K562 (cell line): ENCODE measurements at regions not wholly inside any gene's neighbourhood (a gene's known extent, or its start where the extent isn't known, plus 50 kb on each side); places are given as distances from the start of the nearest gene placed in this dataset.

Experiments
- CBX3 ChIP-seq, 2 experiments: IDR thresholded peaks; 1 replicate in 1 of 2; 2 replicates in 1 of 2; pipeline ENCODE4 v1.6.1; 2012; ENCODE audit warnings: inconsistent platforms in 2 of 2, low read length in 2 of 2, borderline replicate concordance in 1 of 2, control low read depth in 1 of 2
- CCAR2 ChIP-seq: fragments of 200-400 bp; formaldehyde crosslinking; IDR thresholded peaks from 2 replicates; pipeline ENCODE4 v1.6.1; 2017; ENCODE audit warnings: mild to moderate bottlenecking, low read depth, low read length
- CHCHD3 ChIP-seq: fragments of 250-450 bp; sonication (Bioruptor Pico); IDR thresholded peaks from 2 replicates; pipeline ENCODE4 v2.1.2; 2022; ENCODE audit warnings: mild to moderate bottlenecking
- EGR1 ChIP-seq: fragments of 450-650 bp; conservative IDR thresholded peaks from 2 replicates; pipeline ENCODE4 v1.6.1; 2017; ENCODE audit warnings: mild to moderate bottlenecking
- ELF2 ChIP-seq: fragments of 250-450 bp; sonication (Bioruptor Pico); IDR thresholded peaks from 2 replicates; pipeline ENCODE4 v1.5.0; 2021; ENCODE audit warnings: mild to moderate bottlenecking
- LEF1 ChIP-seq: fragments of 450-650 bp; IDR thresholded peaks from 2 replicates; pipeline ENCODE4 v1.6.1; 2016; ENCODE audit warnings: mild to moderate bottlenecking
- MTA1 ChIP-seq: fragments of 450-650 bp; IDR thresholded peaks from 2 replicates; pipeline ENCODE4 v1.6.1; 2017; ENCODE audit warnings: borderline replicate concordance
- NFATC3 ChIP-seq: fragments of 450-650 bp; IDR thresholded peaks from 2 replicates; pipeline ENCODE4 v1.6.1; 2017; ENCODE audit warnings: mild to moderate bottlenecking
- NFIC ChIP-seq: fragments of 450-650 bp; IDR thresholded peaks from 2 replicates; pipeline ENCODE4 v1.6.1; 2017; ENCODE audit warnings: mild to moderate bottlenecking, inconsistent platforms
- NR2F6 ChIP-seq: fragments of 450-650 bp; formaldehyde crosslinking; IDR thresholded peaks from 2 replicates; pipeline ENCODE4 v1.4.0; 2020; ENCODE audit warnings: mild to moderate bottlenecking
- RAD21 ChIP-seq, 2 experiments: fragments of 250-450 bp in 1 of 2; fragments of 450-650 bp in 1 of 2; sonication (Bioruptor Pico) in 1 of 2; formaldehyde crosslinking in 1 of 2; IDR thresholded peaks in 1 of 2; conservative IDR thresholded peaks in 1 of 2; 2 replicates each; pipeline versions ENCODE4 v1.4.0 to v1.8.0; 2020 to 2022; ENCODE audit warnings: mild to moderate bottlenecking in 2 of 2, moderate library complexity in 1 of 2
- RBM14 ChIP-seq: fragments of 200-400 bp; formaldehyde crosslinking; IDR thresholded peaks from 2 replicates; pipeline ENCODE4 v1.6.1; 2018; ENCODE audit warnings: low read depth, mild to moderate bottlenecking, low read length, moderate library complexity, borderline replicate concordance; ENCODE audit not compliant: insufficient read depth
- SMAD2 ChIP-seq: fragments of 150-350 bp; IDR thresholded peaks from 2 replicates; pipeline ENCODE4 v1.6.1; 2014; ENCODE audit warnings: low read depth, mild to moderate bottlenecking, low read length
- SMC3 ChIP-seq: conservative IDR thresholded peaks from 2 replicates; pipeline ENCODE4 v1.6.1; 2011; ENCODE audit warnings: low read depth, low read length, improper control_type of control experiment; ENCODE audit not compliant: insufficient read depth
- SNRNP70 ChIP-seq: fragments of 200-400 bp; formaldehyde crosslinking; optimal IDR thresholded peaks from 2 replicates; pipeline ENCODE3; 2017; ENCODE audit warnings: low read depth, low read length
- ZNF121 ChIP-seq: sonication (generic); formaldehyde crosslinking; conservative IDR thresholded peaks from 2 replicates; pipeline ENCODE4 v1.8.0; 2022; ENCODE audit warnings: missing genetic modification reagents
- ZNF143 ChIP-seq: sonication (generic); formaldehyde crosslinking; IDR thresholded peaks from 2 replicates; pipeline ENCODE4 v1.9.0; 2022; ENCODE audit warnings: mild to moderate bottlenecking, missing genetic modification reagents
- TF ChIP-seq, protein P1 (sequence below): fragments of 250-450 bp; sonication (Bioruptor Pico); IDR thresholded peaks from 2 replicates; pipeline ENCODE4 v1.5.0; 2020; ENCODE audit warnings: mild to moderate bottlenecking
- TF ChIP-seq, protein P2 (sequence below): fragments of 450-650 bp; formaldehyde crosslinking; IDR thresholded peaks from 2 replicates; pipeline ENCODE4 v1.4.0; 2020; ENCODE audit warnings: mild to moderate bottlenecking, moderate library complexity
- TF ChIP-seq, protein P3 (sequence below): fragments of 450-650 bp; IDR thresholded peaks from 2 replicates; pipeline ENCODE4 v1.6.1; 2018; ENCODE audit not compliant: partially characterized antibody
- TF ChIP-seq, protein P4 (sequence below): fragments of 250-450 bp; sonication (Bioruptor Pico); IDR thresholded peaks from 2 replicates; pipeline ENCODE4 v1.8.0; 2021; ENCODE audit warnings: moderate library complexity, mild to moderate bottlenecking, inconsistent platforms
- TF ChIP-seq, protein P5 (sequence below): fragments of 250-450 bp; sonication (Bioruptor Pico); IDR thresholded peaks from 2 replicates; pipeline ENCODE4 v1.6.1; 2021; ENCODE audit warnings: mild to moderate bottlenecking

DNA sequence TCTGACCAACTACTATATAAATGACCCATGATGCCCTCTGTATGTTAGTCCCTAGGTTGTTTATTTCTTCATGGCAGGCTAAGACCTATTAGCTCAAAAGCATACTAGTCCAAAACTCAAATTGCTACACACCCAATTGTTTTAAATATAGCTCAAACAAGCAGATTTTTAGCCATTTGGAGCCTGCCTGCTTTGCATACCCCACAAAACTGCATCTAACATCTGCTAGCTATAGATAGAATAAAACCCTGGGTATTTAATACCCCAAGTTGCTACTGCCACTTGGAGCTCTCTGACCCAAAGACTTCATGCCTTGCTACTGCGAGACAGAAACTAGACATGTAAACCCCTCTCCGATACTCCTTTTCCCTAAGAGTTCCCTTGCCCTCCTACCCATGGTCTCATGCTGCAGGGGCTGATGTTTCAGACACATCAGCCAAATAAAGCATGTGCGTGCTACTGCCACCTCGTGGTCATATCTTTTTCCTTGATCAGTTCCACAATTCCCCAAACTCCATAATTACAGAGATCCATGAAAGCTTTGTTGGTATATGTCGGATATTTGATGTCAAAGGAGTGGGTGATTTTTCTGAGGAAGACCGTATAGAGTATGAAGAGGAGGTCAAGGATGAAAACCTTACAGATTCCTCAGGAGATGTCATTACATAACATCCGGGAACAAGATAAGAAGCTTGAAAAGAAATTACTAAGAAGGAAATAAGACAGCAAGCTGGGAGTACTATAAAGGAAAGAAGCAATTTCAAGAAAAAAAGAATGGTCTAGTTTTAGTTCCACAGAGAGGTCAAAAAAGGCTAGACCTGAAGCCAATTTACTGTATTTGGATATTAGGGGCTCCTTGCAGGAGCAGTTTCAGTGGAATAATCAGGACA, 386.6 kb downstream of the SH2D4B start (continued):
- TF ChIP-seq, protein P1, sequence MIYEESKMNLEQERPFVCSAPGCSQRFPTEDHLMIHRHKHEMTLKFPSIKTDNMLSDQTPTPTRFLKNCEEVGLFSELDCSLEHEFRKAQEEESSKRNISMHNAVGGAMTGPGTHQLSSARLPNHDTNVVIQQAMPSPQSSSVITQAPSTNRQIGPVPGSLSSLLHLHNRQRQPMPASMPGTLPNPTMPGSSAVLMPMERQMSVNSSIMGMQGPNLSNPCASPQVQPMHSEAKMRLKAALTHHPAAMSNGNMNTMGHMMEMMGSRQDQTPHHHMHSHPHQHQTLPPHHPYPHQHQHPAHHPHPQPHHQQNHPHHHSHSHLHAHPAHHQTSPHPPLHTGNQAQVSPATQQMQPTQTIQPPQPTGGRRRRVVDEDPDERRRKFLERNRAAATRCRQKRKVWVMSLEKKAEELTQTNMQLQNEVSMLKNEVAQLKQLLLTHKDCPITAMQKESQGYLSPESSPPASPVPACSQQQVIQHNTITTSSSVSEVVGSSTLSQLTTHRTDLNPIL (CRISPR knock-in tag) = no peak
- TF ChIP-seq CBX3 (IDR thresholded peaks at IDR 0.05; ENCODE audit: borderline replicate concordance in 1 of 2, low read length in 2 of 2) = no peak
- no peak for TF ChIP-seq SNRNP70
- TF ChIP-seq EGR1 = no peak
- TF ChIP-seq SMC3 = peak; percentile 78
- no peak for TF ChIP-seq CHCHD3
- TF ChIP-seq NR2F6 = no peak
- no peak for TF ChIP-seq ZNF143
- no peak for TF ChIP-seq SMAD2
- no peak for TF ChIP-seq NFIC
- TF ChIP-seq, protein P2, sequence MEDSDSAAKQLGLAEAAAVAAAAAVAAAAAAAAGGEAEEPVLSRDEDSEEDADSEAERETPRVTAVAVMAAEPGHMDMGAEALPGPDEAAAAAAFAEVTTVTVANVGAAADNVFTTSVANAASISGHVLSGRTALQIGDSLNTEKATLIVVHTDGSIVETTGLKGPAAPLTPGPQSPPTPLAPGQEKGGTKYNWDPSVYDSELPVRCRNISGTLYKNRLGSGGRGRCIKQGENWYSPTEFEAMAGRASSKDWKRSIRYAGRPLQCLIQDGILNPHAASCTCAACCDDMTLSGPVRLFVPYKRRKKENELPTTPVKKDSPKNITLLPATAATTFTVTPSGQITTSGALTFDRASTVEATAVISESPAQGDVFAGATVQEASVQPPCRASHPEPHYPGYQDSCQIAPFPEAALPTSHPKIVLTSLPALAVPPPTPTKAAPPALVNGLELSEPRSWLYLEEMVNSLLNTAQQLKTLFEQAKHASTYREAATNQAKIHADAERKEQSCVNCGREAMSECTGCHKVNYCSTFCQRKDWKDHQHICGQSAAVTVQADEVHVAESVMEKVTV (CRISPR knock-in tag) = peak; percentile 52; the same call in 1 of the 2 replicates
- TF ChIP-seq RBM14 = no peak
- TF ChIP-seq MTA1 = no peak
- TF ChIP-seq, protein P3, sequence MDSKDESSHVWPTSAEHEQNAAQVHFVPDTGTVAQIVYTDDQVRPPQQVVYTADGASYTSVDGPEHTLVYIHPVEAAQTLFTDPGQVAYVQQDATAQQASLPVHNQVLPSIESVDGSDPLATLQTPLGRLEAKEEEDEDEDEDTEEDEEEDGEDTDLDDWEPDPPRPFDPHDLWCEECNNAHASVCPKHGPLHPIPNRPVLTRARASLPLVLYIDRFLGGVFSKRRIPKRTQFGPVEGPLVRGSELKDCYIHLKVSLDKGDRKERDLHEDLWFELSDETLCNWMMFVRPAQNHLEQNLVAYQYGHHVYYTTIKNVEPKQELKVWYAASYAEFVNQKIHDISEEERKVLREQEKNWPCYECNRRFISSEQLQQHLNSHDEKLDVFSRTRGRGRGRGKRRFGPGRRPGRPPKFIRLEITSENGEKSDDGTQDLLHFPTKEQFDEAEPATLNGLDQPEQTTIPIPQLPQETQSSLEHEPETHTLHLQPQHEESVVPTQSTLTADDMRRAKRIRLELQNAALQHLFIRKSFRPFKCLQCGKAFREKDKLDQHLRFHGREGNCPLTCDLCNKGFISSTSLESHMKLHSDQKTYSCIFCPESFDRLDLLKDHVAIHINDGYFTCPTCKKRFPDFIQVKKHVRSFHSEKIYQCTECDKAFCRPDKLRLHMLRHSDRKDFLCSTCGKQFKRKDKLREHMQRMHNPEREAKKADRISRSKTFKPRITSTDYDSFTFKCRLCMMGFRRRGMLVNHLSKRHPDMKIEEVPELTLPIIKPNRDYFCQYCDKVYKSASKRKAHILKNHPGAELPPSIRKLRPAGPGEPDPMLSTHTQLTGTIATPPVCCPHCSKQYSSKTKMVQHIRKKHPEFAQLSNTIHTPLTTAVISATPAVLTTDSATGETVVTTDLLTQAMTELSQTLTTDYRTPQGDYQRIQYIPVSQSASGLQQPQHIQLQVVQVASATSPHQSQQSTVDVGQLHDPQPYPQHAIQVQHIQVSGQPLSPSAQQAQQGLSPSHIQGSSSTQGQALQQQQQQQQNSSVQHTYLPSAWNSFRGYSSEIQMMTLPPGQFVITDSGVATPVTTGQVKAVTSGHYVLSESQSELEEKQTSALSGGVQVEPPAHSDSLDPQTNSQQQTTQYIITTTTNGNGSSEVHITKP = no peak
- TF ChIP-seq ZNF121 (CRISPR knock-in tag) = no peak
- TF ChIP-seq, protein P4, sequence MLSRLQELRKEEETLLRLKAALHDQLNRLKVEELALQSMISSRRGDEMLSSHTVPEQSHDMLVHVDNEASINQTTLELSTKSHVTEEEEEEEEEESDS = no peak
- TF ChIP-seq, protein P5, sequence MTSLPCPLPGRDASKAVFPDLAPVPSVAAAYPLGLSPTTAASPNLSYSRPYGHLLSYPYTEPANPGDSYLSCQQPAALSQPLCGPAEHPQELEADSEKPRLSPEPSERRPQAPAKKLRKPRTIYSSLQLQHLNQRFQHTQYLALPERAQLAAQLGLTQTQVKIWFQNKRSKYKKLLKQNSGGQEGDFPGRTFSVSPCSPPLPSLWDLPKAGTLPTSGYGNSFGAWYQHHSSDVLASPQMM (CRISPR knock-in tag) = no peak
- no peak for TF ChIP-seq NFATC3
- no peak for TF ChIP-seq CCAR2
- TF ChIP-seq LEF1 = no peak
- peak; percentile 60 to 73 for TF ChIP-seq RAD21 (CRISPR knock-in tag; conservative IDR thresholded peaks at IDR 0.05 in 1 of 2, IDR thresholded peaks at IDR 0.05 in 1 of 2)
- TF ChIP-seq ELF2 = no peak
